ENCODE measurements at regions not wholly inside any gene's neighbourhood (a gene's known extent, or its start where the extent isn't known, plus 50 kb on each side); places are given as distances from the start of the nearest gene placed in this dataset.

- DNase-seq (ENCODE audit: insufficient read length, low spot score, missing footprints), result no peak
- Histone ChIP-seq H4K20me1 (ENCODE audit: insufficient read depth, low read length) (no peaks in the 10 kb centered on the region), H3K27ac (ENCODE audit: low read depth, low read length) (no peak overlapping the region), H3K36me3 (ENCODE audit: insufficient read depth, low read length) (no peaks in the 10 kb centered on the region), H3K4me3 (ENCODE audit: insufficient read depth, low read length) (no peak overlapping the region), H3K9me3 (ENCODE audit: low read depth, low read length) (peaks cover 4% of the 10 kb centered on the region), H3K4me1 (ENCODE audit: insufficient read depth, low read length) (no peaks in the 10 kb centered on the region), H3K4me2 (ENCODE audit: insufficient read depth, low read length) (no peak overlapping the region), H2AFZ (ENCODE audit: low read length) (no peak overlapping the region), H3K79me2 (ENCODE audit: insufficient read depth, low read length) (no peaks in the 10 kb centered on the region), H3K27me3 (ENCODE audit: insufficient read depth, low read length) (no peaks in the 10 kb centered on the region)
- TF ChIP-seq CTCF (IDR thresholded peaks at IDR 0.05; ENCODE audit: extremely low read depth, low read depth, low read length), result no peak
These were observed 399.5 kb upstream of the MIR17HG start for GRCh38 chr13:90947976-90948375.

GRCh38 chr13:90950160-90950559, 397.3 kb upstream of the MIR17HG start:
- Histone ChIP-seq H3K27me3 (ENCODE audit: insufficient read depth, low read length) (no peaks in the 10 kb centered on the region), H3K27ac (ENCODE audit: low read depth, low read length) (no peak overlapping the region), H2AFZ (ENCODE audit: low read length) (no peak overlapping the region), H4K20me1 (ENCODE audit: insufficient read depth, low read length) (no peaks in the 10 kb centered on the region), H3K4me3 (ENCODE audit: insufficient read depth, low read length) (no peak overlapping the region), H3K4me1 (ENCODE audit: insufficient read depth, low read length) (no peaks in the 10 kb centered on the region), H3K9me3 (ENCODE audit: low read depth, low read length) (peaks cover 6% of the 10 kb centered on the region), H3K36me3 (ENCODE audit: insufficient read depth, low read length) (no peaks in the 10 kb centered on the region), H3K4me2 (ENCODE audit: insufficient read depth, low read length) (no peak overlapping the region), H3K79me2 (ENCODE audit: insufficient read depth, low read length) (no peaks in the 10 kb centered on the region)
- TF ChIP-seq CTCF (IDR thresholded peaks at IDR 0.05; ENCODE audit: extremely low read depth, low read depth, low read length), result no peak
- no peak for DNase-seq (ENCODE audit: insufficient read length, low spot score, missing footprints)

- H3K36me3 ChIP-seq (ENCODE audit: insufficient read depth, low read length), result no peaks in the 10 kb centered on the region
- H3K9me3 ChIP-seq (ENCODE audit: low read depth, low read length), result peaks cover 3% of the 10 kb centered on the region
- no peaks in the 10 kb centered on the region for H3K4me1 ChIP-seq (ENCODE audit: insufficient read depth, low read length)
- H3K4me2 ChIP-seq (ENCODE audit: insufficient read depth, low read length), result no peak overlapping the region
- no peaks in the 10 kb centered on the region for H3K79me2 ChIP-seq (ENCODE audit: insufficient read depth, low read length)
- DNase-seq (ENCODE audit: insufficient read length, low spot score, missing footprints), result no peak
- no peaks in the 10 kb centered on the region for H3K27me3 ChIP-seq (ENCODE audit: insufficient read depth, low read length)
- H3K4me3 ChIP-seq (ENCODE audit: insufficient read depth, low read length), result no peak overlapping the region
- no peak overlapping the region for H2AFZ ChIP-seq (ENCODE audit: low read length)
- no peak for TF ChIP-seq CTCF (IDR thresholded peaks at IDR 0.05; ENCODE audit: extremely low read depth, low read depth, low read length)
- H3K27ac ChIP-seq (ENCODE audit: low read depth, low read length), result no peak overlapping the region
- H4K20me1 ChIP-seq (ENCODE audit: insufficient read depth, low read length), result no peaks in the 10 kb centered on the region
These were observed 395.8 kb upstream of the MIR17HG start for GRCh38 chr13:90951663-90952062.

GRCh38 chr13:90952326-90952725, 395.2 kb upstream of the MIR17HG start:
- no peak for DNase-seq (ENCODE audit: insufficient read length, low spot score, missing footprints)
- no peaks in the 10 kb centered on the region for H3K79me2 ChIP-seq (ENCODE audit: insufficient read depth, low read length)
- H3K4me2 ChIP-seq (ENCODE audit: insufficient read depth, low read length), result no peak overlapping the region
- H4K20me1 ChIP-seq (ENCODE audit: insufficient read depth, low read length), result no peaks in the 10 kb centered on the region
- no peaks in the 10 kb centered on the region for H3K36me3 ChIP-seq (ENCODE audit: insufficient read depth, low read length)
- no peak overlapping the region for H3K27ac ChIP-seq (ENCODE audit: low read depth, low read length)
- no peak overlapping the region for H2AFZ ChIP-seq (ENCODE audit: low read length)
- H3K9me3 ChIP-seq (ENCODE audit: low read depth, low read length), result peaks cover 2% of the 10 kb centered on the region
- H3K27me3 ChIP-seq (ENCODE audit: insufficient read depth, low read length), result no peaks in the 10 kb centered on the region
- H3K4me3 ChIP-seq (ENCODE audit: insufficient read depth, low read length), result no peak overlapping the region
- TF ChIP-seq CTCF (IDR thresholded peaks at IDR 0.05; ENCODE audit: extremely low read depth, low read depth, low read length), result no peak
- no peaks in the 10 kb centered on the region for H3K4me1 ChIP-seq (ENCODE audit: insufficient read depth, low read length)

Measured in osteoblast (primary cell).